ENCODE measurements at regions not wholly inside any gene's neighbourhood (a gene's known extent, or its start where the extent isn't known, plus 50 kb on each side); places are given as distances from the start of the nearest gene placed in this dataset.

DNA sequence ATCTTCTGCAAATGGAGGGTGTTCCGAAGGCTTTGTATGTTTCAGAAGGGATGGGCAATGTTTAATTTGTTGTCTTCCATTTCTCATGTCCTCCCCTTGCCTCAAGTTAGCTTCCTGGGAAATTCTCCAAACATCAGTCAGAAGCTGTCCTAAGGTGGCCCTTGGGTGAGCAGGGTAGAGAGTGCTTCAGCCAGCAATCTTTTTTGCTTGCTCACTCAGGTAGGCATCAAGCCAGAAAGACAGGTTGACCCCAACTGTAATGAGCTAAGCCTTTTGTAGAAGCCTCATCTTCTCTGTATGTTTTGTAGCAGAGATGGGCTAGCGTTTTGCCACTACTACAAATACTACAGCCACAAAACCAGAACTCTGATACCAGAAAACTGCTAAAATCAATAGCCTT is 321.5 kb upstream of the FAM78B start:
- no peaks in the 10 kb centered on the region for H3K9me2 ChIP-seq (ENCODE audit: insufficient read depth, low read length)
- H3K27ac ChIP-seq (ENCODE audit: low read length) = no peak overlapping the region
- H3K9me3 ChIP-seq (ENCODE audit: low read length) = no peaks in the 10 kb centered on the region
- H3K79me2 ChIP-seq (replicated peaks; ENCODE audit: insufficient read depth, low read length) = no peaks in the 10 kb centered on the region
- no peak overlapping the region for H3K9ac ChIP-seq (ENCODE audit: low read length)
- no peak overlapping the region for H2AFZ ChIP-seq (ENCODE audit: low read depth, low read length)
- H3K4me3 ChIP-seq (ENCODE audit: low read length) = no peak overlapping the region
- H3K36me3 ChIP-seq (ENCODE audit: insufficient read depth, low read length) = no peaks in the 10 kb centered on the region
- H3K4me2 ChIP-seq (ENCODE audit: low read length) = no peak overlapping the region
- TF ChIP-seq EP300 (conservative IDR thresholded peaks at IDR 0.05; ENCODE audit: poor library complexity, severe bottlenecking) (no peak), RAD21 (conservative IDR thresholded peaks at IDR 0.05) (no peak), SMC3 (conservative IDR thresholded peaks at IDR 0.05; ENCODE audit: poor library complexity) (no peak), MXI1 (conservative IDR thresholded peaks at IDR 0.05; ENCODE audit: poor library complexity, severe bottlenecking) (no peak), POLR2AphosphoS5 (IDR thresholded peaks at IDR 0.05) (no peak), TAF1 (IDR thresholded peaks at IDR 0.05; ENCODE audit: low read depth) (no peak), EZH2 (IDR thresholded peaks at IDR 0.05; ENCODE audit: borderline replicate concordance, insufficient read depth, low read length, poor library complexity, severe bottlenecking) (no peak), CTCF (IDR thresholded peaks at IDR 0.05; ENCODE audit: poor library complexity, severe bottlenecking) (no peak)
- TF ChIP-seq, protein P1, sequence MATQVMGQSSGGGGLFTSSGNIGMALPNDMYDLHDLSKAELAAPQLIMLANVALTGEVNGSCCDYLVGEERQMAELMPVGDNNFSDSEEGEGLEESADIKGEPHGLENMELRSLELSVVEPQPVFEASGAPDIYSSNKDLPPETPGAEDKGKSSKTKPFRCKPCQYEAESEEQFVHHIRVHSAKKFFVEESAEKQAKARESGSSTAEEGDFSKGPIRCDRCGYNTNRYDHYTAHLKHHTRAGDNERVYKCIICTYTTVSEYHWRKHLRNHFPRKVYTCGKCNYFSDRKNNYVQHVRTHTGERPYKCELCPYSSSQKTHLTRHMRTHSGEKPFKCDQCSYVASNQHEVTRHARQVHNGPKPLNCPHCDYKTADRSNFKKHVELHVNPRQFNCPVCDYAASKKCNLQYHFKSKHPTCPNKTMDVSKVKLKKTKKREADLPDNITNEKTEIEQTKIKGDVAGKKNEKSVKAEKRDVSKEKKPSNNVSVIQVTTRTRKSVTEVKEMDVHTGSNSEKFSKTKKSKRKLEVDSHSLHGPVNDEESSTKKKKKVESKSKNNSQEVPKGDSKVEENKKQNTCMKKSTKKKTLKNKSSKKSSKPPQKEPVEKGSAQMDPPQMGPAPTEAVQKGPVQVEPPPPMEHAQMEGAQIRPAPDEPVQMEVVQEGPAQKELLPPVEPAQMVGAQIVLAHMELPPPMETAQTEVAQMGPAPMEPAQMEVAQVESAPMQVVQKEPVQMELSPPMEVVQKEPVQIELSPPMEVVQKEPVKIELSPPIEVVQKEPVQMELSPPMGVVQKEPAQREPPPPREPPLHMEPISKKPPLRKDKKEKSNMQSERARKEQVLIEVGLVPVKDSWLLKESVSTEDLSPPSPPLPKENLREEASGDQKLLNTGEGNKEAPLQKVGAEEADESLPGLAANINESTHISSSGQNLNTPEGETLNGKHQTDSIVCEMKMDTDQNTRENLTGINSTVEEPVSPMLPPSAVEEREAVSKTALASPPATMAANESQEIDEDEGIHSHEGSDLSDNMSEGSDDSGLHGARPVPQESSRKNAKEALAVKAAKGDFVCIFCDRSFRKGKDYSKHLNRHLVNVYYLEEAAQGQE (IDR thresholded peaks at IDR 0.05; ENCODE audit: borderline replicate concordance) = no peak
- H3K27me3 ChIP-seq (ENCODE audit: insufficient read depth, low read depth, low read length) = no peaks in the 10 kb centered on the region
- H4K20me1 ChIP-seq (ENCODE audit: insufficient read depth) = no peaks in the 10 kb centered on the region
- no peaks in the 10 kb centered on the region for H3F3A ChIP-seq (ENCODE audit: insufficient read depth, low read length, poor library complexity, severe bottlenecking)

DNA sequence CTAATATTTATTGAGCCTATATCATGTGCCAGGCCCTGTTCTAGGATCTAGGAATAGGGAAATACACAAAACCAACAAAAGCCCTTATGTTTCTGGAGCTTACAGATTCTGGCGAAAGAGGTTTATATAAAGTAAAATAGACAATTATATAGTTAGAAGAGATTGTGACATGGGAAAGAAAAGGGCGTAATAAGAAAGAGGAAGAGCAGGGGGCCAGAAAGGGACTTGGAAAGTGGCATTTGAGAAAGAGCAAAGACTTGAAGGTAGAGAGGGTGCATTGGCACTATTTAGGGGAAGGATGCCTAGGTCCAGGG is 322.5 kb upstream of the FAM78B start:
- no peak overlapping the region for H2AFZ ChIP-seq (ENCODE audit: low read depth, low read length)
- no peaks in the 10 kb centered on the region for H3F3A ChIP-seq (ENCODE audit: insufficient read depth, low read length, poor library complexity, severe bottlenecking)
- no peaks in the 10 kb centered on the region for H3K27me3 ChIP-seq (ENCODE audit: insufficient read depth, low read depth, low read length)
- H3K4me2 ChIP-seq (ENCODE audit: low read length) = no peak overlapping the region
- no peak overlapping the region for H3K4me3 ChIP-seq (ENCODE audit: low read length)
- H3K27ac ChIP-seq (ENCODE audit: low read length) = no peak overlapping the region
- no peaks in the 10 kb centered on the region for H4K20me1 ChIP-seq (ENCODE audit: insufficient read depth)
- H3K9ac ChIP-seq (ENCODE audit: low read length) = no peak overlapping the region
- no peaks in the 10 kb centered on the region for H3K79me2 ChIP-seq (replicated peaks; ENCODE audit: insufficient read depth, low read length)
- H3K9me2 ChIP-seq (ENCODE audit: insufficient read depth, low read length) = no peaks in the 10 kb centered on the region
- no peak for TF ChIP-seq CTCF (IDR thresholded peaks at IDR 0.05; ENCODE audit: poor library complexity, severe bottlenecking)
- no peak for TF ChIP-seq MXI1 (conservative IDR thresholded peaks at IDR 0.05; ENCODE audit: poor library complexity, severe bottlenecking)
- no peak for TF ChIP-seq EZH2 (IDR thresholded peaks at IDR 0.05; ENCODE audit: borderline replicate concordance, insufficient read depth, low read length, poor library complexity, severe bottlenecking)
- no peak for TF ChIP-seq EP300 (conservative IDR thresholded peaks at IDR 0.05; ENCODE audit: poor library complexity, severe bottlenecking)
- no peak for TF ChIP-seq RAD21 (conservative IDR thresholded peaks at IDR 0.05)
- no peak for TF ChIP-seq SMC3 (conservative IDR thresholded peaks at IDR 0.05; ENCODE audit: poor library complexity)
- no peak for TF ChIP-seq TAF1 (IDR thresholded peaks at IDR 0.05; ENCODE audit: low read depth)
- TF ChIP-seq POLR2AphosphoS5 (IDR thresholded peaks at IDR 0.05) = no peak
- H3K9me3 ChIP-seq (ENCODE audit: low read length) = no peaks in the 10 kb centered on the region
- H3K36me3 ChIP-seq (ENCODE audit: insufficient read depth, low read length) = no peaks in the 10 kb centered on the region

All from neural cell (in vitro differentiated cells).